ENCODE measurements at regions not wholly inside any gene's neighbourhood (a gene's known extent, or its start where the extent isn't known, plus 50 kb on each side); places are given as distances from the start of the nearest gene placed in this dataset.

DNA sequence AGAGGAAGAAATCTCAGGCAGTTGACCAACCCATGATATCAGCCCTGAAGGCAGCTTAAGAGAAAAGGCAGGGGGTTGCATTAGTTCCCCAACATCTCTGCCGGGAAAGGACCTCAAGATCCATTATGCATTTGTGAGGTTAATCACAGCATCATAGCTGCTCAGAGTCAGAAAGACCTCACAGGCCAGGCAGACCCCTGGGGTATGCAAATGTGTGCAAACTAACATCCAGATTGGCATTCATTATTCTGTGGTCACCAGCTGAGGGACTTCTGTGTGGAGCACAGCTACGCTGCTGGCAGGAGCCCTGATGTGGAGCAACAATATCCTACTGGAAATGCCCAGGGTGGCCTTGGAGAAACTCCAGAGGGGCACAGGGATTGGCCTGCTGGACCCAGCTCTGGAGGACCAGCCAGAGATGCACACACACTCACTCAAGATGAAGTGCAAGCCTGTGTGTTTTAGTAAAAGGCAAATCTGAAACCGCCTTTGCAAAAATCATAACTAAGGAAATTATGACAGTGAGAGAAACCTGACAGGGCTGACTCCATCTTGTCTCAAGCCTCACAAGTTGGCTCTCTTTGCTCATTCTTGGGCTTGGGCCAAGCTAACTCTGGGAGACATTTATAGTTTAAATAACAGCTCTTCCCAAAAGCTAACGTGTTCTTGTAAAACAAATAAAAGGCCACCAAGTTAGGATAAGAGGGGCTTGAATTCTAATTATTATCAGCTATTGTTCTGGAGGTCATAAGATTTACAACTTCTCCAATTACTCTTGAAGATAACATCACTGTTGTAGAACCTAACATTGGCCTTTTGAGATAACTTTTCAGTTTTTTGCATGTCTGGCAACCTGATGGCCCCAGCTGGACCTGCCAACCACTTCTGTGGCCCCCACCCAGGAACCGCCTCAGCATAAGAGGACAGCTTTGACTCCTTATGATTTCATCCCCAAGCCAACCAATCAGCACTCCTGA is 257.1 kb downstream of the UACA start:
- no peak for TF ChIP-seq POLR2AphosphoS5 (IDR thresholded peaks at IDR 0.05; ENCODE audit: low read depth, low read length)
- TF ChIP-seq EGR1 (IDR thresholded peaks at IDR 0.05; ENCODE audit: low read depth) = no peak
- no peak for TF ChIP-seq ZNF274 (IDR thresholded peaks at IDR 0.05; ENCODE audit: low read depth, low read length)
- no peak for TF ChIP-seq SRF (IDR thresholded peaks at IDR 0.05; ENCODE audit: low read depth)
- TF ChIP-seq SIN3A (IDR thresholded peaks at IDR 0.05; ENCODE audit: low read depth) = no peak
- no peak for TF ChIP-seq POLR2A (IDR thresholded peaks at IDR 0.05; ENCODE audit: borderline replicate concordance, extremely low read depth, insufficient read depth, insufficient read length)
- no peak for TF ChIP-seq CBX3 (IDR thresholded peaks at IDR 0.05; ENCODE audit: low read depth)
- no peak for TF ChIP-seq JUND (IDR thresholded peaks at IDR 0.05)
- no peak for TF ChIP-seq ZFX (IDR thresholded peaks at IDR 0.05)
- TF ChIP-seq CEBPB (IDR thresholded peaks at IDR 0.05; ENCODE audit: low read depth) = no peak
- TF ChIP-seq RAD21 (IDR thresholded peaks at IDR 0.05; ENCODE audit: low read depth) = no peak
- TF ChIP-seq CTCF (IDR thresholded peaks at IDR 0.05 in 2 of 3, conservative IDR thresholded peaks at IDR 0.05 in 1 of 3; ENCODE audit: borderline replicate concordance in 1 of 3, insufficient read depth in 1 of 3, low read depth in 2 of 3, low read length in 2 of 3) = no peak
- no peak for TF ChIP-seq ELF1 (IDR thresholded peaks at IDR 0.05; ENCODE audit: borderline replicate concordance, low read depth)
- POLR2A ChIA-PET = no interaction called here
- peaks cover 18% of the 10 kb centered on the region; the same call in 1 of the 2 replicates for H3K27me3 ChIP-seq (ENCODE audit: insufficient read depth, low read length)
- H3K9ac ChIP-seq (ENCODE audit: low read length) = 0 out of 2 replicates have a peak overlapping the region, but pooled peaks have one; percentile 3
- H3K9me2 ChIP-seq (ENCODE audit: insufficient read depth) = no peaks in the 10 kb centered on the region
- CTCF ChIA-PET = interaction anchor here (1.0 to 1.9 kb wide), 3 partner anchors 18 to 63 kb away, joined by 3 to 9 read pairs (median 5); no protein-coding TSS in a partner anchor
- no peak for DNase-seq (ENCODE audit: low read depth, low spot score)
- peaks cover 0 to 11% of the 10 kb centered on the region in 2 experiments; a peak in 1 of 4 replicates for H3K9me3 ChIP-seq (ENCODE audit: control insufficient read depth in 1 of 2, insufficient read depth in 1 of 2, low read depth in 1 of 2, low read length in 2 of 2)
- intact Hi-C loops (cut with micrococcal nuclease) = no loop called here
- BruUV-seq (replicated peaks) = no TSS peak
- peak overlapping the region; percentile 58 for H3K4me2 ChIP-seq (ENCODE audit: low read length)
- RAD21 ChIA-PET (ENCODE audit: low non-redundant PET in 1 of 2, low total read pairs in 2 of 2, uncharacterized antibody in 2 of 2, unreplicated experiment in 2 of 2) = no interaction called here
- peak overlapping the region; percentile 43; the same call in 1 of the 2 replicates for H3K27ac ChIP-seq (ENCODE audit: low read depth, low read length)
- no peaks in the 10 kb centered on the region for H4K20me1 ChIP-seq (ENCODE audit: insufficient read depth)
- no peak overlapping the region for H2AFZ ChIP-seq (ENCODE audit: low read depth, low read length, poor library complexity, severe bottlenecking)
- H3K36me3 ChIP-seq (ENCODE audit: control insufficient read depth in 1 of 2, insufficient read depth in 2 of 2, low read length in 2 of 2) = no peaks in the 10 kb centered on the region
- H3K79me2 ChIP-seq (ENCODE audit: insufficient read depth, low read length) = no peaks in the 10 kb centered on the region
- H3K4me1 ChIP-seq (ENCODE audit: control insufficient read depth in 1 of 2, insufficient read depth in 2 of 2, low read length in 2 of 2) = peaks cover 50 to 61% of the 10 kb centered on the region in 2 experiments
- peak; percentile 4; the same call in 1 of the 2 replicates for ATAC-seq
- no peak overlapping the region for H3K4me3 ChIP-seq (replicated peaks in 1 of 2; ENCODE audit: low read depth in 1 of 2, low read length in 2 of 2)
